Stimulated activated CD4-positive, alpha-beta T cell treated with anti-CD3 and anti-CD28 coated beads, Interleukin-2, amount 100 ng/mL, for 4 hours (primary cell): ENCODE measurements at regions not wholly inside any gene's neighbourhood (a gene's known extent, or its start where the extent isn't known, plus 50 kb on each side); places are given as distances from the start of the nearest gene placed in this dataset.

Experiments used
- DNase-seq: peaks from one replicate; pipeline ENCODE4 v3.0.0-alpha.2; 2020; ENCODE audit warnings: low read depth

GRCh38 chr1:194533641-194534040 lies 1347.2 kb upstream of the B3GALT2 start:
- DNase-seq: no peak

GRCh38 chr1:194517567-194517966 lies 1331.2 kb upstream of the B3GALT2 start:
- no peak for DNase-seq

- DNase-seq: no peak
Observed at GRCh38 chr1:194515916-194516315, 1329.5 kb upstream of the B3GALT2 start.

GRCh38 chr1:194512957-194513356 lies 1326.5 kb upstream of the B3GALT2 start:
- DNase-seq: no peak

- DNase-seq: no peak
Observed at GRCh38 chr1:194512345-194512744, 1325.9 kb upstream of the B3GALT2 start.

GRCh38 chr1:194503209-194503608 lies 1316.8 kb upstream of the B3GALT2 start:
- no peak for DNase-seq

- no peak for DNase-seq
Observed at GRCh38 chr1:194495434-194495833, 1309.0 kb upstream of the B3GALT2 start.

GRCh38 chr1:194487172-194487571 lies 1300.8 kb upstream of the B3GALT2 start:
- no peak for DNase-seq

- DNase-seq: no peak
Observed at GRCh38 chr1:194485432-194485831, 1299.0 kb upstream of the B3GALT2 start.

GRCh38 chr1:194478731-194479130 lies 1292.3 kb upstream of the B3GALT2 start:
- DNase-seq: no peak

- no peak for DNase-seq
Observed at GRCh38 chr1:194477908-194478307, 1291.5 kb upstream of the B3GALT2 start.

- no peak for DNase-seq
Observed at GRCh38 chr1:194476872-194477271, 1290.5 kb upstream of the B3GALT2 start.

- DNase-seq: no peak
Observed at GRCh38 chr1:194476351-194476750, 1289.9 kb upstream of the B3GALT2 start.

GRCh38 chr1:194474701-194475100 lies 1288.3 kb upstream of the B3GALT2 start:
- DNase-seq: no peak

GRCh38 chr1:194473766-194474165 lies 1287.4 kb upstream of the B3GALT2 start:
- DNase-seq: no peak

- DNase-seq: no peak
Observed at GRCh38 chr1:194469282-194469681, 1282.9 kb upstream of the B3GALT2 start.

GRCh38 chr1:194466706-194467105 lies 1280.3 kb upstream of the B3GALT2 start:
- no peak for DNase-seq

GRCh38 chr1:194447636-194448035 lies 1261.2 kb upstream of the B3GALT2 start:
- DNase-seq: no peak

GRCh38 chr1:194445244-194445643 lies 1258.8 kb upstream of the B3GALT2 start:
- DNase-seq: no peak

GRCh38 chr1:194442901-194443575 lies 1256.6 kb upstream of the B3GALT2 start:
- DNase-seq: no peak

- DNase-seq: no peak
Observed at GRCh38 chr1:194437135-194437534, 1250.7 kb upstream of the B3GALT2 start.

GRCh38 chr1:194431121-194431520 lies 1244.7 kb upstream of the B3GALT2 start:
- DNase-seq: no peak

- no peak for DNase-seq
Observed at GRCh38 chr1:194420706-194421105, 1234.3 kb upstream of the B3GALT2 start.

- no peak for DNase-seq
Observed at GRCh38 chr1:194419721-194420120, 1233.3 kb upstream of the B3GALT2 start.
